Uterus (tissue), 3 donors: ENCODE measurements at regions not wholly inside any gene's neighbourhood (a gene's known extent, or its start where the extent isn't known, plus 50 kb on each side); places are given as distances from the start of the nearest gene placed in this dataset.

Source experiments
- DNase-seq, 2 donors: peaks; one replicate each; pipeline ENCODE4 v3.0.0-alpha.2; 2019 to 2020
- H3K27ac ChIP-seq, 2 donors: fragments of 200-600 bp; sonication (generic); 1 replicate in 1 of 2; 2 replicates in 1 of 2; pipeline ENCODE4 v1.5.1; 2016 to 2018
- H3K27me3 ChIP-seq, 2 donors: fragments of 200-600 bp; sonication (generic); one replicate each; pipeline ENCODE4 v1.5.1; 2018 to 2019; ENCODE audit warnings: control low read depth in 1 of 2
- H3K36me3 ChIP-seq, 2 donors: fragments of 200-600 bp; sonication (generic); one replicate each; pipeline ENCODE4 v1.5.1; 2019; ENCODE audit warnings: control low read depth in 1 of 2
- H3K4me1 ChIP-seq, 2 donors: fragments of 200-600 bp; sonication (generic); one replicate each; pipeline ENCODE4 v1.5.1; 2018 to 2019; ENCODE audit warnings: control low read depth in 1 of 2
- H3K4me3 ChIP-seq, 2 donors: fragments of 200-600 bp; sonication (generic); 1 replicate in 1 of 2; 2 replicates in 1 of 2; pipeline ENCODE4 v1.5.1; 2018 to 2019; ENCODE audit warnings: mild to moderate bottlenecking in 1 of 2
- H3K9me3 ChIP-seq, 2 donors: fragments of 200-600 bp; sonication (generic); one replicate each; pipeline ENCODE4 v1.5.1; 2019; ENCODE audit warnings: control low read depth in 1 of 2
- POLR2A ChIP-seq, 2 donors: fragments of 450-650 bp; IDR thresholded peaks; one replicate each; pipeline ENCODE4 v1.6.1; 2016; ENCODE audit warnings: antibody characterized with exemption in 2 of 2, mild to moderate bottlenecking in 1 of 2, moderate library complexity in 1 of 2
- intact Hi-C: fragments of 100-400 bp; cut with DNase I; formaldehyde crosslinking; loops from one replicate; pipeline ENCODE4 v1.15.1; 2023; ENCODE audit warnings: low total_unique reads
- TF ChIP-seq, protein P1 (sequence below), 4 experiments: fragments of 200-600 bp in 2 of 4; fragments of 450-650 bp in 2 of 4; sonication (generic) in 2 of 4; IDR thresholded peaks; one replicate each; pipeline ENCODE4 v1.5.1; 2016 to 2019; ENCODE audit warnings: antibody characterized with exemption in 4 of 4, mild to moderate bottlenecking in 2 of 4, moderate library complexity in 1 of 4
- donor health status: DM: yes; HTN: yes; CAD: no.

DNA sequence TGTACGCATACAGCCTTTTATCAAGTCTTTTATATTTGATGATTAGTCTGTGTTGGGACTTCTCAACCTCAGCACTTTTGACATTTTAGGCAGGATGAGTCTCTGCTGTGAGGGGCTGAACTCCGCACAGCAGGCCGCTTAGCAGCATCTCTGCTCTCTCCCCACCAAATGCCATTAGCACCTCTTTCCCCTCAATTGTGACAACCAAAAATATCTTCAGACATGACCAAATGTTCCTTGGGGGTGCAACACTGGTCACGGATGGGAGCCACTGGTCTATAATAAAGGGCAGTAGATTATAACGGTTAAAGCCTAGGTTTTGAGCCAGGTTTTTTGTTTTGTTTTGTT is 109.7 kb upstream of the LRIG1 start:
- no peaks in the 10 kb centered on the region for H3K27me3 ChIP-seq
- TF ChIP-seq POLR2A (IDR thresholded peaks at IDR 0.05) = no peak
- TF ChIP-seq, protein P1, sequence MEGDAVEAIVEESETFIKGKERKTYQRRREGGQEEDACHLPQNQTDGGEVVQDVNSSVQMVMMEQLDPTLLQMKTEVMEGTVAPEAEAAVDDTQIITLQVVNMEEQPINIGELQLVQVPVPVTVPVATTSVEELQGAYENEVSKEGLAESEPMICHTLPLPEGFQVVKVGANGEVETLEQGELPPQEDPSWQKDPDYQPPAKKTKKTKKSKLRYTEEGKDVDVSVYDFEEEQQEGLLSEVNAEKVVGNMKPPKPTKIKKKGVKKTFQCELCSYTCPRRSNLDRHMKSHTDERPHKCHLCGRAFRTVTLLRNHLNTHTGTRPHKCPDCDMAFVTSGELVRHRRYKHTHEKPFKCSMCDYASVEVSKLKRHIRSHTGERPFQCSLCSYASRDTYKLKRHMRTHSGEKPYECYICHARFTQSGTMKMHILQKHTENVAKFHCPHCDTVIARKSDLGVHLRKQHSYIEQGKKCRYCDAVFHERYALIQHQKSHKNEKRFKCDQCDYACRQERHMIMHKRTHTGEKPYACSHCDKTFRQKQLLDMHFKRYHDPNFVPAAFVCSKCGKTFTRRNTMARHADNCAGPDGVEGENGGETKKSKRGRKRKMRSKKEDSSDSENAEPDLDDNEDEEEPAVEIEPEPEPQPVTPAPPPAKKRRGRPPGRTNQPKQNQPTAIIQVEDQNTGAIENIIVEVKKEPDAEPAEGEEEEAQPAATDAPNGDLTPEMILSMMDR (IDR thresholded peaks at IDR 0.05) = no peak
- no peak overlapping the region for H3K27ac ChIP-seq
- intact Hi-C loops = no loop called here
- no peaks in the 10 kb centered on the region for H3K9me3 ChIP-seq
- H3K4me1 ChIP-seq = no peaks in the 10 kb centered on the region
- H3K36me3 ChIP-seq = no peaks in the 10 kb centered on the region
- H3K4me3 ChIP-seq = no peak overlapping the region
- no peak for DNase-seq

DNA sequence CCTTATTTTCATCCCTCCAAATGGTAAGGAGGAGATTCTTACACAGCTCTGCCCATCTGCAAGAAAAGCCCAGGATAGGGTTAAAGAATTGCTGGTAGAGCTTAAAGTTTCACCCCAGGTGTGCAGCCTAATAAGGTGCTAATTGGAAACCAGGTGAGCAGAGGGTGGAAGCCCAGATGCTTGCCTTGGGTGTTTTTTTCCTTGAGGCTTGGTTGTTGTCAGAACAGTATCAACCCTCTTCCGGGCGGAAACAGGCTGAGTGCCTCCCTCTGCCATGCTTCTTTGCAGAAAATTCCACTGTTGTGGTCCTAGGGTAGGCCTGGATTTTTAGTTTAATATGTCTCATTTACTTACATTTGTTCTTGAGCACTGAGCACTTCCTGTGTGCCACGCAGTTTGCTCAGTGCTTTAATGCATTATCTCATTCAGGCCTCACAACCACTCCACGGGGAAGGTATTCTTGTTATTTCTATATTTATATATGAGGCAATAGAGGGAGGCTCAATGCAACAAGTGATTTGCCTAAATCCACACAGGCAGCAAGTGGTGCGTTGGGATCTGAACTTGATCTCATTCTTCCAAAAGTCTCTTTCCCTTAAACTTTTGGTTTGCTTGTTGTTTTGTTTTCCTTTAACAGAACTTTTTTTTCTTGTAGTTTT is 115.0 kb upstream of the LRIG1 start:
- intact Hi-C loops = no loop called here
- H3K9me3 ChIP-seq = no peaks in the 10 kb centered on the region

GRCh38 chr3:66617351-66617750 is 116.5 kb upstream of the LRIG1 start:
- H3K27ac ChIP-seq = no peak overlapping the region
- intact Hi-C loops = no loop called here
- no peaks in the 10 kb centered on the region for H3K9me3 ChIP-seq
- no peak overlapping the region for H3K4me3 ChIP-seq
- TF ChIP-seq POLR2A (IDR thresholded peaks at IDR 0.05) = no peak
- TF ChIP-seq, protein P1 (IDR thresholded peaks at IDR 0.05) = no peak
- no peak for DNase-seq
- H3K27me3 ChIP-seq = no peaks in the 10 kb centered on the region
- no peaks in the 10 kb centered on the region for H3K4me1 ChIP-seq
- H3K36me3 ChIP-seq = no peaks in the 10 kb centered on the region

More for the DNA sequence above, 115.0 kb upstream of the LRIG1 start:
- DNase-seq = no peak
- no peak overlapping the region for H3K4me3 ChIP-seq
- no peaks in the 10 kb centered on the region for H3K4me1 ChIP-seq
- no peak overlapping the region for H3K27ac ChIP-seq
- no peaks in the 10 kb centered on the region for H3K36me3 ChIP-seq
- TF ChIP-seq POLR2A (IDR thresholded peaks at IDR 0.05) = no peak
- TF ChIP-seq, protein P1 (IDR thresholded peaks at IDR 0.05) = no peak
- no peaks in the 10 kb centered on the region for H3K27me3 ChIP-seq

DNA sequence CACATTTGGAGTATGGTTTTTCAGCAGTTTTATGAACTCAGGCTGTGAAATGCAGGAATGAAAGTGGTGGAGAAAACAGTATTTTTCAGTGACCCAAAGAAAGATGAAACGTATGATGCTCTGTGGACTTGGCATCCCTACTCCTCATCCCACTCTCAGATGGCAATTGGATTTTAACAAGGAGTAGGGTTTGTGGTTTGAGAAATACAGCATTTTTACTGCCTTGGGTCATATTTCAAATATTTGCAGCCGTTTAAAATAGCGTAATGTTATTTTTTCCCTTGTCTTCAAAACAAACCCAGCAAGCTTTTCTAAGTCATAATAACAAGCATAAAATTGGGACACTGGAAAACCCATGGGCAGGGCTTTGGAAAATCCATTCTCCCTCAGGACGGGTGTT is 117.2 kb upstream of the LRIG1 start:
- Histone ChIP-seq H3K36me3 (no peaks in the 10 kb centered on the region), H3K4me1 (no peaks in the 10 kb centered on the region), H3K4me3 (no peak overlapping the region), H3K27ac (no peak overlapping the region), H3K27me3 (no peaks in the 10 kb centered on the region), H3K9me3 (no peaks in the 10 kb centered on the region)
- TF ChIP-seq, protein P1 (IDR thresholded peaks at IDR 0.05) = no peak
- no peak for TF ChIP-seq POLR2A (IDR thresholded peaks at IDR 0.05)
- no peak for DNase-seq
- intact Hi-C loops = no loop called here

DNA sequence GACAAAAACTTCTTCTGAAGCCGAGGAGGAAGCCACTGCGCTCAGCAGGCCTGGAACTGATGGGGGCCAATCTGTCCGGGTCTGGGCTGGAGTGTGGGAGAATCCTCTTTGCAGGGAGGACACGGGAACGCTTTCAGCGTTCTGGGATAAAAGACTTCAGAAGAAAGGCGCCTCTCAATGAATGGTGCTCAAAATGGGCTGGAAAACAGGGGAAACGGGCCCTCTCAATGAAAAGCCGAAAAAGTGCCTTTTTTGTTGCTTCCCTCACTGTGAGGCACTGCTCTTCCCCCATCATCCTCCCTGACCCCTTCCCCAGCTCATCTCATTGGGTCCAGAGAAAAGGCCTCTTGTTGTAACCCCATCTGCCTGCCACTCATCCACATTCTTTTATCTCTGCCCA is 119.5 kb upstream of the LRIG1 start:
- no peak overlapping the region for H3K27ac ChIP-seq
- intact Hi-C loops = loop anchor here (5.0 kb wide), 1 partner anchor 1928 kb away; no protein-coding TSS in a partner anchor

More for the DNA sequence above, 119.5 kb upstream of the LRIG1 start:
- no peak for DNase-seq
- Histone ChIP-seq H3K4me1 (no peaks in the 10 kb centered on the region), H3K36me3 (no peaks in the 10 kb centered on the region), H3K27me3 (no peaks in the 10 kb centered on the region), H3K9me3 (no peaks in the 10 kb centered on the region), H3K4me3 (no peak overlapping the region)
- TF ChIP-seq, protein P1 (IDR thresholded peaks at IDR 0.05) = no peak
- TF ChIP-seq POLR2A (IDR thresholded peaks at IDR 0.05) = no peak
